ENCODE measurements at regions not wholly inside any gene's neighbourhood (a gene's known extent, or its start where the extent isn't known, plus 50 kb on each side); places are given as distances from the start of the nearest gene placed in this dataset.

GRCh38 chr12:88365403-88365802, 214.9 kb downstream of the KITLG start:
- TF ChIP-seq BHLHE40 (IDR thresholded peaks at IDR 0.05; ENCODE audit: low read depth, low read length), result no peak
- TF ChIP-seq RFX5 (IDR thresholded peaks at IDR 0.05; ENCODE audit: low read depth, low read length), result no peak
- TF ChIP-seq CTCF (conservative IDR thresholded peaks at IDR 0.05; ENCODE audit: low read depth, low read length), result no peak
- no peak for TF ChIP-seq FOS (IDR thresholded peaks at IDR 0.05; ENCODE audit: low read depth, low read length)
- TF ChIP-seq CHD1 (IDR thresholded peaks at IDR 0.05; ENCODE audit: low read depth, low read length), result no peak
- no peak for TF ChIP-seq MXI1 (IDR thresholded peaks at IDR 0.05; ENCODE audit: borderline replicate concordance, low read depth, low read length)
- TF ChIP-seq MAFK (IDR thresholded peaks at IDR 0.05; ENCODE audit: low read depth, low read length), result no peak
- TF ChIP-seq RAD21 (IDR thresholded peaks at IDR 0.05; ENCODE audit: low read length), result no peak

Measured in IMR-90 (cell line).